CD4-positive, alpha-beta T cell treated with Interleukin-6 for 4 hours (primary cell): ENCODE measurements at regions not wholly inside any gene's neighbourhood (a gene's known extent, or its start where the extent isn't known, plus 50 kb on each side); places are given as distances from the start of the nearest gene placed in this dataset.

Source experiments
- DNase-seq: peaks from one replicate; pipeline ENCODE4 v3.0.0-alpha.2; 2020; ENCODE audit warnings: mixed read lengths

DNA sequence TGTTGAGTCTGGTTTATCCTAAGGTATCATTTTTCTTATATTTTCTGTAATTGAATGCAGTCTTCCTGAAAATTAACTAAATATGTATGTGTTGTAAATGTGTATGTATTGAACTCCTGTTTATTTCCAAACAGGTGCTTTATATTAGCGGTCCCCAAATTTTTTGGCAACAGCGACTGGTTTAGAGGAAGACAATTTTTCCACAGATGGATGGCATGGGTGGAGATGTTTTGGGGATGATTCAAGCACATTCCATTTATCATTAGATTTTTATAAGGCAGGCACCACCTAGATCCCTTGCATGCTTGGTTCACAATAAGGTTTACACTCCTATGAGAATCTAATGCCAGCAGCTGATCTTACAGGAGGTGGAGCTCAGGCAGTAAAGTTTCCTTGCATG is 210.5 kb upstream of the ANO3 start:
- no peak for DNase-seq

GRCh38 chr11:26126741-26127140 is 205.2 kb upstream of the ANO3 start:
- DNase-seq: no peak

DNA sequence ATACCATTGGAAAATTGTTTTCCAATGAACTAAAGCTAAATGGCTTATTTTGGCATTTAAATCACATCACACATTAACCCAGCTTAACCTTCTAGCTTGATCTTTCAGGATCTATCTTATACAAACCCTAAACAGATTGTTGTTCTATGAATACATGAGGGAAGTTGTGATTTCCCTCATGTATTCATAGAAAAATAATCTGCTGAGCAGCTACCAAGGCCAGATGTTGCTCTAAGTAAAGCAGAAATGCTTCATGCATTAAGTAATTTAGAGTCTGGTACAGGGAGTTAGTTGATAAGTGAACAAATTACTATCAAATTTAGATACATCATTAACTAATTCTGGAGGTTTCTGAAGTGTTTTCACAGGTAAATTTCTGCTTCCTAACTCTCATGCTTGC is 204.6 kb upstream of the ANO3 start:
- DNase-seq: no peak

GRCh38 chr11:26131406-26131805 is 200.5 kb upstream of the ANO3 start:
- no peak for DNase-seq

DNA sequence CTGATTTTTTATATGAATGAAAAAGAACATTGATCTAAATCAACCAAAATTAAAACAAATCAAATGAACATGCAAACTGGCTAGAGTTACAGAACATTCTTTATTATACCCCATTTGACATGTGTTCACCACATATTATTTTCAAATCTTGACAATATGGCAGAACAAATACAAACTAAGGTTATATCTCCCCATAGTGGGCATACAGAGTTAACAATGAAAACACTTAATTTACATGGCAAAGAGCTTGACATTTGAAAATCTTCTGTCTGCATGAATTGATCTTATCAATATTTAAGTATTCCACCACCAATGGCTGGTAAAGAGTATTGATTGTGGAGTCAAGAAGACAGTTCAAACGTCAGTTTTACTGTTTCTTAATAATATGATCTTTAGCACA is 197.9 kb upstream of the ANO3 start:
- no peak for DNase-seq

- no peak for DNase-seq
Measured at GRCh38 chr11:26134481-26135355, 197.2 kb upstream of the ANO3 start.

- no peak for DNase-seq
Measured at GRCh38 chr11:26137651-26138050, 194.3 kb upstream of the ANO3 start.

- DNase-seq: no peak
Measured at GRCh38 chr11:26142891-26143290, 189.0 kb upstream of the ANO3 start.

GRCh38 chr11:26143566-26144290 is 188.2 kb upstream of the ANO3 start:
- DNase-seq: no peak

GRCh38 chr11:26144291-26144690 is 187.6 kb upstream of the ANO3 start:
- DNase-seq: no peak

DNA sequence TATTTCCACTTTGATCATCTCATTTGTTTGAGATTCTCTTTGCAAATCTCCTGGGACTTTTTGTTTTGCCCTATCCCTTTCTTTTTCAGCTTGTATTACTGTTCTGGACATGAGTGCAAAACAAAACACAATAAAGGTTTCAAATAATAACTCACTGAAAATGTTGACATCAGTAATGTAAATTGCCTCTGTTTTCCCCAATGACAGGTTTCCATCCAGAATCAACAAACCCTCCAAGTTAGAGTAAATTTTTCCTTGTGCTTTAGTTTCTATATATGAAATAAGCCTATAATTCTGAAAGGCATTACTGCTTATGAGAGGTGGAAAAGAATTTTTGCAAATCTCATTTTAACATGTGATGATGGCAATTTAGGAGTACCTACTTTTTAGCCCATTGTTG is 187.0 kb upstream of the ANO3 start:
- no peak for DNase-seq

- no peak for DNase-seq
Measured at GRCh38 chr11:26149585-26149984, 182.3 kb upstream of the ANO3 start.

DNA sequence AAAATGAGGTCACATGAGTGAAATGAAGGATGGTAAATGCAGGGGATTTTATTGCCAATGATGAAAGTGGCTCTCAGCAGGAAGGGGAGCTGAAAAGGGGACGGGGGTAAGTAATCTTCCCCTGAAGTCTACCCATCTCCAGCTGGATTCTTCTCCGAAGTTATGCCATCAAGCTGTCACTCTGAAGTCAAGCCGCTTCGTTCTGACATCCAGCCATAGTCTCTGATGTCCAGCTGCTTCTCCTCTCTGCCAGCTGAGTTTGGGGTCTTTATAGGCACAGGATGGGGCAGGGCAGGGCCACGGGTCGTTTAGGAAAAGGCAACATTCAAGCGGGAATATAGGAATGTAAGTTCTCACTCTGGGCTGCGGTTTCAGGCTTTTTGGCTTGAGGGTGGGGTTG is 181.9 kb upstream of the ANO3 start:
- no peak for DNase-seq

DNA sequence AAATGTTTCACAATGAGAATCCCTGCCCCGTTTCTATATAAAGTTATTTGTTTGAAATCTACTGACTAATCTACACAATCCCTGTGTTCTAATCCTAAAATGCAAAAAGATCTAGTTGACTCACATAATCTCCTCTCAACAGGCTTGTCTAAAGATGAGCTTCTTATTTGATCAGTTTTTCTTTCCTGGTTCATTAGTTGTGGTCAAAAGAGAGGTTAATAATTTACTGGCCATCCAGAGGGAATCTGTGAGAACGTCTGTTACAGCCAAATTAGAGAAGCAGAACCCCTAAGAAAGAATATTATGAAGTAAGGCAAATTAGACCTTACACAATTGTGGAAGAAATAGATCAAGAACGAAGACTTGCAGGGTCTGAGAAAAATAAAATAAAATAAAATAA is 173.7 kb upstream of the ANO3 start:
- no peak for DNase-seq

DNA sequence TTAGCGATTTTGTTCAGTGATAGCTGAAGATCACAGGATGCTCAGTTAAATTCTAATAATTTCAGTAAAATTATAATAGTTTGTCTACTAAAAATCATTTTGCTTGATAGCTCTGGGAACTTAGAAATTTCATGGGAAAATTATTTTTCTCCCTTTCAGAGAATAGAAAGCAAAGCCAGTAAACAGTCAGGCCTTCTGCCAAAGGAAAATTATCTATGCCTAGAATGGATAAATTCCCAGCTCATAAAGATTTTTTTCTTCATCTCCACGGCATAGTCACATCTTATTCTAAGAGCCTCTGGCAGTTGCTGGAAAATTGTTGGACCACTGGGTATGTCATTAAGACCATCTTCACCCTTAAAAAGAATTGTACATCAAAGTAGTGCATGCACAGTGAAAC is 169.6 kb upstream of the ANO3 start:
- DNase-seq: no peak

GRCh38 chr11:26186389-26186788 is 145.5 kb upstream of the ANO3 start:
- no peak for DNase-seq

DNA sequence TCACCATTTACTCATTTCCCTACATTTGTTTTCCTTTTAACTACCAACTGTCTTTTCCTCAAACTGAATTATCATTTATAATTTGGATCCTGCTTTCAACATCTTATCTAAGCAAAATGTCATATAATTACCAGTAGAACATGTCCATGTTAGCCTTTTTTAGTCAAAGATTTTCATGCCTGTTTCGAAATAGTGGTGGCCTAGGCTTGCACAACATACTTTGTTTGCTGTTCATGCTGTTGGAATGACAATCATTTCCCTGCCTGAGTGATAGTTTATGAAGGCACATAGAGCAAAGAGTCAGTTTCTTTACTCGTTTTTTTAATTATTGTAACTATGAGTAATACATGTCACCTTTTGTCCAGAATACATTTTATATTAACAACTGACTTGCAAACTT is 144.3 kb upstream of the ANO3 start:
- no peak for DNase-seq

- DNase-seq: no peak
Measured at GRCh38 chr11:26188554-26188953, 143.4 kb upstream of the ANO3 start.

- DNase-seq: no peak
Measured at GRCh38 chr11:26191193-26191592, 140.7 kb upstream of the ANO3 start.

- no peak for DNase-seq
Measured at GRCh38 chr11:26193694-26194365, 138.1 kb upstream of the ANO3 start.

GRCh38 chr11:26194881-26195280 is 137.0 kb upstream of the ANO3 start:
- no peak for DNase-seq

DNA sequence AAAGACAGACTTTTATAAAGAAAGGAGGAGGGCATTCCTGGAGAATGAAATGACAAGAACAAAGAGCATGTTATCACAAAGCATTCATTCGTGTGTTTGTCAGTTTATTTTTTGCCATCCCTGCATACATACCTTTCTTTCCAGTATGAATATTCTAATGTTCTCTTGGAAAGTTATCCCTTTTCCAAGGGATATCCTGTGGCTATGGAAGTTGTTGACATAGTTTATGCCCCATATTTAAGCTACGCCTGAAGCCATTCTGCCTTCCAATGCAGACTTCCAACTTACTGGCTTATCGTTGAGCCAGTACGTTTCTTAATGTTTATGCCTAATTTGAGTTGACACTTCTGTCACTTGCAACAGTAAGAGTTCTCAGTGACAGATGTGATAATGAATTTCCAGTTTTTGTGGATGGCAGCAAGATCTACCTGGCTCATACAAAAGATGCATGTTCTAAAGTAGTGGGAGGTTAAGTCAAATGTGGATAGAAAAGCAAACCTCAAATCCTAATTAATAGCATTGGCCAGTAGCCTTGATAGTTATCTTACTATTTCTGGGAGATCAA is 133.3 kb upstream of the ANO3 start:
- no peak for DNase-seq

DNA sequence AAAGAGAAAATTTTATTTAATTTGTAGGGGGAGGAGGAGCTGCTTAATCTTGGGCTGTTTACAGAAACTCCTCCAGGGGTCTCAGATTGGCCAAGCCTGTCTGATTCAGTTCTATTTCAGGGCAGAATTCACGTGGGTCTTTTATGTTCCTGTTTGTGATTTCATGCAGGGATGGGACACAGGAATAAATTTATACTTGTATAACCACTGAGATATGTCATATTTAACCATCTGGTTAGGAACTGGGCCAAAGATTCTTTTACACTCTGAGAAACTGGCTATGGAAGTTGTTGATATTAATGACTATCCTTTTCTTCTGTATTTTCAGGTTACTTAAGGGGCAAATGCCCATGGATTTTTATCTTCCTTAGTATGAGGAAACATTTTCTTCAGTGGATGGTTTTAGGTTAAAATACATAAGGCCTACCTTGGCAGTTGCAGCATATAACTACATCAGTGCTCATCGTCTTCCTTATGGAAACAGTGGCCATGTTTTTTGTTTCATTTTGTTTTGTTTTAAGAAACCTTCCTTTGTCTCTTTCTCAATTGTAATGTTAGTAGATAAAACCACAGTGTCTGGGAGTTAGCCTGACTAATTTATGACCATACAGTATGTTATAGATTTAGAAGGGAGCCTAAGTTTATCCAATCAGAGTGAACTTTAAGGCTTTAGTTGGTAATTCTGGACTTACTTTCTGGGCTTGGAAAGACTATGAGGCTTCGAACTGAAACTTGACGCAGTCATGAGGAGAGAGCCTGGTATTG is 132.4 kb upstream of the ANO3 start:
- DNase-seq: no peak
